NCI-H2029 treated with DMSO at 0.1 percent for 48 hours (cell line): ENCODE measurements at regions not wholly inside any gene's neighbourhood (a gene's known extent, or its start where the extent isn't known, plus 50 kb on each side); places are given as distances from the start of the nearest gene placed in this dataset.
"Not testable (repeated sequence)": the region's sequence is repeated elsewhere in the genome, so short reads cannot be mapped to it uniquely, and the experiment has no call there.

Experiments
- DNase-seq: peaks from one replicate; lab custom pipeline; 2025; lab: John Stamatoyannopoulos, UW

DNA sequence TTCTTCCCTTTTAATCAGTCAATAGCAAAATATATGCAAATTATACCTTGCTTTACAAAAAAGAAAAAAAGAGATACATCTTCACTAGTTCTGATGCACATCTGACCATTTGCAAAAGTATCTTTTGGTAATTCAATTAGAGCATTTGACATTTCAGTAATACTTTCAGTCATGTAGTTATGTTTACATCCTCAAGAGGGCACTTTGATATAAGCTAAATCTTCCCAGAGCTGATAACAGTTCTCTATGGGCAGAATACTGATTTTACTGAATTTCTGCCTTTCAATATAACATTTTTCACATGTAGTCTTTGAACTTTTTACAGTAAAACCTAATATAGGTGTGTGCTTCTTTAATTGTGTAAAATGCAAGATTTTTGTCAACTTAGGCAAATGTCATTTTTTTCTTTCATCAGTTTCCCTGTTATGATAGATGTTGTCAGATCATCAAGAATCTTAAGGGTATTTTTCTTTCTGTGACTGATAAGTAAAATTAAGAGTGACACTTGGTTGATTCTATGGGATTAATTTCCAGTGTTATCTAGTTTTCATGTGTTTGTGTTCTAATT is 703.5 kb upstream of the SEMA3D start:
- peak; percentile 2 for DNase-seq

DNA sequence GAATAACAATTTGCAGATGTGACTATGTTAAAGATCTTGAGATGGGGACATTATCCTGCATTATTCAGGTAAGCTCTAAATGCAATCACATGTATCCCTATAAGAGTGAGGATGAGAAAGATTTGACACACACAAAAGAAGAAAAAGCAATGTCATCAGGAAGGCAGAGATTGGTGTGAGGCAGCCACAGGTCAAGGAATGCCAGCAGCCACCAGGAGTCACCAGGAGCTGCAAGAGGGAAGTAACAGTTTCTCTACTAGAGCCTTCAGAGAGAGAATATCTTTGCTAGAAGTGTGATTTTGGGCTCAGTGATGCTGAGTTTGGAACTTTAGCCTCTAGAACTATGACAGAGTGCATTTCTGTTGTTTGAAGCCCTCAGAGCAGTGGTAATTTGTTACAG is 700.3 kb upstream of the SEMA3D start:
- no peak for DNase-seq

DNA sequence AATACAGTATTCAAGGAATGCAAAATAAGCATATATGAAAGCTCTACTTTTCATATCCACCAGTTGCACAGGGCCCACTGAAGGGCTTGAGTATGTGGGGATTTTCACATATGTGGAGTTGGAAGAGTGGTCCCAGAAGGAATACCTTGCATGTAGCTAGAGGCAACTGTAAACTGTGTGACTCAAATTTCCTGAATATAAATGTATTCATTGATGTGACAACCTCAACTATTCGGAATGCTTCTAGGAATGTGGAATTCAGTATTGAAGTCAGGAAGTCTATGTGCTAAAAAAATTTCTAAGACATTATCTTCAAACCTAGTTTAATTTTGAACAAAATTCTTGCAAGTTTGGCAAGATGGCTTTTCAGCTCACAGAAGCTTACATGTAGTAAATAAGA is 695.5 kb upstream of the SEMA3D start:
- no peak for DNase-seq

DNA sequence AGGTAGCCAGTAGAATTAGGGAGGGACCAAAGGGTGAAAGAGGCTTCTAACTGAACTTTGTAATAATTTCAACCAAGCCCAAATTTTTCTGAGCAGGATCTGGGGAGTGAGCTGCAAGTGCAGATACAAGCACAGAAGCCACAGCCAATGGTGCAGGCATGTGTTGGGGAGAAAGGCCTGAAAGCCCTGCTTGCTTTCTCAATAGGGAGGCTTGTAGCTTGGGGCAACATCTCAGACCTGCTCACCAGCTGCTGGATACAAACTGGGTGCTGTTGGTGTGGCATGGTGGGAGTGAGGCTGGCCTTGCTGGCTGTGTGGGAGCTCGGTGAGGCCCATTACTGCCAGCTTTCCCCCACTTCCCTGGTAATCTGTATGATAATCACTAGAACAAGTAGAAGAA is 688.5 kb upstream of the SEMA3D start:
- DNase-seq: no peak

DNA sequence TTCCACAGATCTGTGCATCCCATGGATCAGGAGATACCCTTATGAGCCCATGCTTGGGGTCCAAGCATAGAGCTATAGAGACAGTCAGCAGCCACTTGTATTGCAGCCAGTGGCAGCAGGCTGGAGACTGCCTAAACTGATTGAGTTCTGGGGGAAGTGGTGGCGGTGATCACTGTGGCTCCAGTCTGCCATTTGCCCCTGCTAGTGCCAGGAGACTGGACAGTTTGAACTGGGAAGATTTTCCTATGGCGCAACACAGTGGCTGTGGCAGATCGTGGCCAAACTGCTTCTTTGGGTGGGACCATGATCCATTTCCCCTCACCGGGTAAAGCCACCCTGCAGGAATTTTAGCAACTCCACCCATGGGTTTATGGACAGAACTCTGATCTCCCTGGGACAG is 679.7 kb upstream of the SEMA3D start:
- no peak for DNase-seq

DNA sequence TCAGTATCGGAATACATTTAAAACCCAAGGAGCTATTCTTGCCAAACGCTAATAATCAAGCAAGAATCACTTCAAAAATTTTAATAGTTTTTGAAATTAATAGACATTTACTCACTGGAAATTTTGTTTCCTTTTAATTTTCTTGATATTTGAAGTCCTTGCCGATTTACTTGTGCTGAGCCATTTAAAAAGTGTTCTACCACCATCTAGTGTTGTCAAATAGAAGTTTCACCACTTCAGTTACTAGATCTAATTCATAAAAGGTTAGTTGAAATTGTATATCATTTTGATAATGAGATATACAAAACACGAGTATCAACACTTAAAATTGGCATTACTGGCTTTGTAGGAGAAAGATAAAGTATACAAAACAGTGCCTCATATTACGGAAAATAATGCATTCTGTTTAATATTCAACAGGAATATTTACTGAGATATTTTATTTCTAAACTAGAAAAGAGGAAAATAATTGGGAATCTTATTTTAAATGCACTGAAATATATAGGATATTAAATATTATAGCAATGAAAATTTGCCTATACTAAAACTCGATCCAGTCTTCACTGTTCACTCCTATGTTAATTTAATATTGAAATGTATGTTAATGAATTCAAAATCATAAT is 664.8 kb upstream of the SEMA3D start:
- DNase-seq: peak; percentile 3

DNA sequence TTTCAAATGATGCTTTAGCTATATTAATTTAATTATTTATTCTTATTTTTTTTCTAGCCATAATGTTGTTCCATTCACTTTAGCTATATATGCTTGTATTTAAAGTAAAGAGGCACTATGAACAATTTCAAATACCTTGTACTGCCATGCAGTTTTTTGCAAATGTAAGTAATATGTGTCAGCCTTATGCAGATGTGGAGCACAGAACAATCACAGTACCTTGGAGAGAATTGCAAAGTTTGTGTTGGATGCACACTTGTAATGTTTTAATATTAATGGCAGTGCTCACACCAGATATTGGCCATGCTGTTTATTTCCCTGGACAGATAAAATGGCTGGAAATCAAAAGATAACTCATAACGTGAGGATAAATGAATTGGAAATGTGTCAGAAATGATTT is 663.5 kb upstream of the SEMA3D start:
- no peak for DNase-seq

DNA sequence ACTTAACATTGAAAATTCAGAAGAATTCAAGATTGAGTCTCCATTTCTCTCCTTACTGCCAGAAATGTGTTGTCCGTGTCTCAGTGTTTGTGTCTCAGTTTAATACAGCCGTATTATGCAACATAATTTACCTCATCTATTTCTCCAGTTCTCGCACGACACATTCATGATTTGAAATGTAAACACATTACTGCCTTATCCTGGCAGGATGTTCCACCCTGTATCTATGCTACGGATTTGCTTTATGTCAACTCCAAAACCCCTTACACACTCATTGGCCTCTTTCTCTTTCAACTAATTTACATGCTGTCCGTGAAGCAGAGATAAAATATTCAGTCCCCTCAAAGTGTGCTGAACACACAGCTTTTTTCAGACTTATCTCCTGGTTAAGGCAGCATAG is 653.7 kb upstream of the SEMA3D start:
- DNase-seq: no peak

DNA sequence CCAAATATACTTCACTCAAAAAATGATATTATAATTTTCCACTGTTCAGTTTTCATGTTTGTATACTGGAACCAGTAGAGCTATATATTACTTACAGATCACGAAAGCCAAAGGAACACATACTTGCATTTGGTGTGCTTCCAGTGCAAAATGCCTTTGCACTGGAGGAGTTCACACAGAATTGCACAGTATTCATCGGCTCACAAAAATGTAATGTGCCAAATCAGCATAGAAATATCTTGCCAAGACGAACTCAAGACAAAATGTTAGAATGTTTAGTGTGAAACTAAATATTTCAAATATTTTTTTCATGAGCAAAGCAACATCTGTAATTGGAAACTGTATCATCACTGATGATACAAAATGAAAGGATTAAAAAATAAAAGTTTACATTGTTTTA is 646.2 kb upstream of the SEMA3D start:
- DNase-seq: no peak

DNA sequence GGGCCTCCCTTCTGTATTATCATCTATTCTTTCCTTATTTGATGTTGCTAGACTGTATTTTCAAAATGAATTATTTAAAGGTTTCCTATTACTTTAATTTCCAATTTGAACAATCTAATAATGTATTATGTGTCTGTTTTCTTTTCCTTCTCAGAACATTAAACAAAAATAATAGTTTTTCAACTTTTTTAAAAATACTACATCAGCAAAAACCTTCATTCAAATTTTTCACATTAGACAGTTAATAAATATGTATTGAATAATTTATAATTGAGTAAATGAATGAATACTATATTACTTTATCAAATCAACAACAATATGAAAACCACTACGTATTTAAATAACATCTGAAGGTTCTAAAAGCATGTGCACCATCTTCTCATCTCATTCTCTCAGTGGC is 644.1 kb upstream of the SEMA3D start:
- no peak for DNase-seq

DNA sequence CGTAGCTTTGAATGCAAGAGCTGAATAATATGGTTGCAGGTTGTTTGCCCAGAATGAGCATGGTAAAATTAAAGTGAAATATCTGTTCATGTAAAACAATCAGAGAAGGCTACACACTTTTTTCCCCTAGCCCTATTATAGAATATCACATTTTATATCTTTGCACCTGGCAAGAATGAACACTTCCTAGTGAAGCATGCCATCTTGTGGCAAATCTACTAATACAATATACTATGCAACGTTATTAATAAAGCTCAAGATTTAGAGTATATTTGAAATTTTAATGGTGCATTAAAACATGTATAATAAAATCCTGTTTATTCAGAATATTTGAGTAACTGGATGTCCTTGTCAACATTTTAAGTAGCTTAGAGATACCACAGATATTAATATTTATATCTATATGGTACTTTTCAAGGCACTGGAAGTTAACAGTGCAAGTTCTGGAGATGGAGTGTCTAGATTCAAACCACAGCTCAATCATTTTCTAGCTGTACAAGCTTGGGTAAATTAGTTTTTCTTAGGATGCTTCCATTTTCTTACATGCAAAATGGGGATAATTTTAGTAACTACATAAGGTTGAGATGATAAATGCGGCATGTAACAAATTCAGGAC is 643.1 kb upstream of the SEMA3D start:
- DNase-seq: no peak

DNA sequence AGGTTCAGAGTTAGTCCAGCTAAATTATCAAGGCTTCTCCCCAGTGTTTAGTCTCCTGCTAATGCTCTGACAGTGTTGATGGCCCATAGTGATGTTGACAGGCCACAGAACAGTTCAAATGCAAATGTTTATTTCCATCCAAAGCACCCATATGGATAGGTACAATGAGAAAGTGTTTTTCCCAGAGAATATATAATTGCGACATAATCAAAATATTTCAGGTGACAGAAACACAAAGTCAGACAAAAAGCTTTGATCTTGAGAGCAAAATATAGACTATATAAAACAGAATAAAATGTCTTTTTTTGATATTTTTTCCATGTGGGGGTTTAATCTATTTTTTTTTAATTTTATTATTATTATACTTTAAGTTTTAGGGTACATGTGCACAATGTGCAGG is 642.3 kb upstream of the SEMA3D start:
- no peak for DNase-seq

DNA sequence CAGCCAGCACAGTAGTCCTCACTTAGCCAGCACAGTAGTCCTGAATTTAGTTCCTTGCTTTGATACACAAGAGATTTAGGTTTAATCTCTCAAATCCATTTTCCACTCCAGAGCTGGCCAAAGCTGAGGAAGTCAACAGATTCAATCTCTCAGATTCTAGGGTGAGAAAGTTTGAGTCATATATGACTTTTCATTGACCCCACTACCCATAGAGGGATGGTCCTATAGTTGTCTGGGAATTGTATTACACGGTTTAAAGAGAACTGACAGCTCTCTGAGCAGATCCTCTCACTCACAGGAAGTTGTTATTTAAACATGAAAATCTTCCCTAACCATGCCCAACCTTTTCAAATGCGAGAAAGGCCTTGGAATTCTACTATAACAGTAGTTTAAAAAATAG is 641.8 kb upstream of the SEMA3D start:
- DNase-seq: no peak

DNA sequence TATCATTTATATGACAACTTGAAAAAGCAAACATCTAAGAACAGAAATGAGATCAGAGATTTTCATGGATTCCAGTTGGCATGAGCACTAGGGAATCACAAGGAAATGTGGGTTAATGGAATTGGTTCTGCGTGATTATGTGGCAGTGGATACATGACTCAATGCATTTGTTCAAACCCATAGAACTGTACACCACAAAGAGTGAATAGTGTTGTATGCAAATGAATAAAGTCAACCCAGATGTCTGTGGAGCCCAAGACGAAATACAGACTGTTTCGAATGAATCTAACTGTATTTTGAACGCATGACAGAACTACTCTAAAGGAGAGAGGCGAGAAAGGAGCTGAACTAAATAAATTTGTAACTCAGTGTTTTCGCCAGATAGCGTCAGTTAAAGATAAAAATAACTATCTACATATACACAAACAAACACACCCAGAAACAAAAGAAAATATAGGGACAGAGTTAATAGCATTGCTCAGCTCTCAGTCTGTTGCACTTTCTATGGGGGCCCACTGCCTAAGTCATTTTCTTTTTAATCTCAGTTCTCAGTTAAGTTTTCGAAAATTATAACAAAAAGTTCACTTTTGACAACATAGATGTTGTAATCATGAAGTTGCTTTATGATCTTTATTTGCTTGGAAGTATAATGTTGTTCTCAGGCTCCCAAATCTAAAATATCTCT is 636.7 kb upstream of the SEMA3D start:
- no peak for DNase-seq

DNA sequence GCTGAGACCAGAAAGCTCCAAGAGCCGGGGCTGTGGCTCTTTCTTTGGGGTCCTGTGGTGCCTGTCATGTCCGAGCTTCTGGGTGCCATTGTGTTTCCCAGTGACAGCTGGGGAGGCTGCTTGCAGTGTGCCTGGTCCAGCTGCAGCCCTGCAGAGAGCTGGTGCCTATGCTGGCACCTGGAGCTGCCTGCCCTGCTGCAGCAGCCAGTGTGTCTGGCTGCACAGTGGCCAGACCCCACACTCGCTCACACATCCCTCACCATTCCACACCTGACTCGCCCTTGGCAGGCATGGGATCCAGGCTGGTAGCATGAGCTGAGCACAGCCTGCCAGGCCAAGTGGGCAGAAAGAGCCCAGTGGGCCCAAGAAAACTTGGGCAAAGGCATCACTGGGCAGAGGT is 635.1 kb upstream of the SEMA3D start:
- DNase-seq: no peak

DNA sequence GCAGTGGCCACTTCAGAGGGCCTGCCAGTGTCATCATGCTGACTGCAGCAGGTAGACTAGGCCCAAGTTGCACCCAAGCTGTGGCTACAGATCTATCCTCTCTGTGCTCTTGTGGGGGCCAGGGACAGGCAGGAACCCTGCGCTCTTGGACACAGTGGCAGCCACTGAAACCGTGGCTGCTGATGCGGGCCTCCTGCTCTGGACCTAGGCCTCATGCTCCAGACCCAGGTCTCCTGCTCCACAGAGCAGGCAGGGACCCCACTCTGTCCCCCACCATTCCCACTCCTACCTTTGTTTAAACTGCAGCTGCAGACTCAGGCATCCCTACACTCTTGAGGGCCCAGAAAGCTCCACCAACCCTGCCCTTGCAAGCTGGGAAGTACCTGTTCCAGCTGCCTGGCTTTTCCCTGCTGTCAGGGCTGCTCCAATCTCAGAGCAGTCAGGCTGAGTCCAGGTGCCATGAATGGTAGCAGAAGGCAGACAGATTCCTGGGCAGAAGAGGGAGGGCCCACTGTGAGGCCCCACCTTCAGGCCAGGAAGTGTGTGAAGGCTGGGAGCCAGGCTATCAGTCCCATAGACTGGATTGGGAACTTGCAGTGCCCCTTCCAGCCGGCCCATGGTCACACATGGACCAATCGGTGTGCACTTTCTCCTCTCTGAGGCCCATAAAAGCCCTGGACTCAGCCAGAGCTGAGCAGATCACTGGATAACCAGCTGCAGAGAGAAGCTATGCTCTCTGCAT is 634.0 kb upstream of the SEMA3D start:
- no peak for DNase-seq

DNA sequence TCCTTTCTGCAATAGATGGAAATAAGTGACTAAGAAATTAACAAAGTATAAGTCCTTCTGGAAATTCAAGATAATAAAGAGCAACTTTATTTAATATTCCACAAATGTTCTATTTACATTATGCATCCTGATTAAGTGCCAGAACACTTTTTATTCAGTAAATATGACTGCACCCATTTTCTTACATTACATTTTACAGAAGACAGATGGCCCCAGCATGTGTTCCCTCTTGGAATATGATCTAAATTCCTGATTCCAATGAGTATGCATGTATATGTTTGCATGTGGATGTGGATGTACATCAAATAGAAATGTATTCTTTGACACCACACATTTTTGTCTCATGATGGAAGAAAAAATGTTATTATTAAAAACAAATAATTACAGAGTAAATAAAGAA is 628.7 kb upstream of the SEMA3D start:
- DNase-seq: no peak

DNA sequence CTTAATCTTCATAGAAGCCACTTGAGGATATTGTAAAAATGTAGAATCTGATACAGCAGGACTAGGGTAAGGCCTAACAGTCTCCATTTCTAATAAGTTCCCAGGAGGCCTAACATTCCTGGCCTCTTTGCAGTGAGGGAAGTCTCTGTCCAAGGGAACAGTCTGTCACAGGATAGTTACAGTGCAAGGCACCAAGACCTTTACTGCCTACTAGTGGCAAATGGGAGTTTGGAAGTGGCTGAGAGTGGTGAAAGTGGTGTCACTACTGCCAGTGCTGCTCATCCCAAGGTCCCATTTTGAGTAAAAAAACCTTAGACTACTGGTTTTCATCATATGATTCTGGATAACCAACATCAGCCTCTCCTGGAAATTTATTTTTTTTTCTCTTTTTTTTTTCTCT is 619.5 kb upstream of the SEMA3D start:
- DNase-seq: no peak

DNA sequence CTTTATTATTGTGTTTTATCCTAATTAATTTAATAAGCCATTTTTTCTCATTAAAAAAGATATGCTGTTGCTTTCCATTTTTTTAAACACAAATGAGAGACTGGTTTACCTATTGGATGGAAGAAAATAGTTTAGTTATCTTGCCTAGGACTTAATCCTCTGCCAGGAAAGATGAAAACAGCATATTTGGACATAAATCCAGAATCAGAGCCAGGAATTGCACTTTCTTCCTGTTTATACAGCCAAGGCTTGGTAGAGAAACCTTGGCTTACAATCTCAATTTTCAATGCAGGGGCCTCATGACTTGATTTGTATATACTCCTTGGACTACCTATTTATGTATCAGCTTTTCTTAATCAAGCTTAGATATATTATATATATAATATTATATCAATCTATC is 618.8 kb upstream of the SEMA3D start:
- no peak for DNase-seq

DNA sequence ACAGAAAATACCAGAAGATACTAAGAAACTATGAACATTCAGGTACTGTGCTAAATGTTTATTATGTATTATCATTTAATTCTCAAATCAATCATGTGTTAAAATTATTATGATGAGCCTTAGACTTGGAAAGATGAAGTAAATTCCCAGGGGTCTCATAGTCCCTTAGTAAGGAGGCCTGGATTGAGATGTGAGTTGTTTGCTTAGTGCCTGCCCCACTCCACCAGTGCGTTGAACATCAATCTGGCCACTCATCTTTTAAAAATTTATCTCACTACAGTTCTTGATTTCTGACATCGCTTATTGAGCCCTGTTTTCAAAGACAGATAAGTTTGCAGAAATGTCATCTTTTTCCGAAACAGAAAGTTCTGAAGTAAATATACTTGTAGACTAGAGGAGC is 618.4 kb upstream of the SEMA3D start:
- DNase-seq: no peak

DNA sequence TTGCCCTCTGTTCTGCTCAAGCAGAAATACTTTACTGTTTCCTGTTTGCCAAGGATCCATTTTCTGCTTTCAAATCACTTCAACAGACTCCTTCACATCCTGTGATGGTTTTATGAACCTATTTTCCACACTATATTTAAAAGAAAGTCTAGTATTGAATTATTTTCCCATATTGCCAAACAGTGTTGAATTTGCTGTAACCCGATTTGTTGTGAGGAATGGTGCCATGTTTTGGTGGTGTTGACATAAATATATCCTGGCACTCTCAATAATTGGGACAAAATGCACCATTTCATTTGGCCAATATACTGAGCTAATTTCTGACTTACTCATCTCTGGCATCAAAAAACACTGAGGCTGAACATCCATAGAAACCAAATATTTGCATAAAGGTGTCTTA is 615.4 kb upstream of the SEMA3D start:
- no peak for DNase-seq

DNA sequence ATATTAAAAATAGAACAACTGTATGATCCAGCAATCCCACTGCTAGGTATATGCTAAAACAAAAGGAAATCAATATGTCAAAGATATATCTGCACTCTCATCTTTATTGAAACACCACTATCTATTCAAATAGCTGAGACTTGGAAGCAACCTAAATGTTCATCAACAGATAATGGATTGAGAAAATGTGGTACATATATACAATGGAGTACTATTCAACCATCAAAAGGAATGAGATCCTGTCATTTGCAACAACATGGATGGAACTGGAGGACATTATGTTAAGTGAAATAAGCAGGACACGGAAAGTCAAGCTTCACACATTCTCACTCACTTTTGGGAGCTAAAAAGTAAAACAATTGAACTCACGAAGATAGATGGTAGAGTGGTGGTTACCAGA is 610.1 kb upstream of the SEMA3D start:
- no peak for DNase-seq

DNA sequence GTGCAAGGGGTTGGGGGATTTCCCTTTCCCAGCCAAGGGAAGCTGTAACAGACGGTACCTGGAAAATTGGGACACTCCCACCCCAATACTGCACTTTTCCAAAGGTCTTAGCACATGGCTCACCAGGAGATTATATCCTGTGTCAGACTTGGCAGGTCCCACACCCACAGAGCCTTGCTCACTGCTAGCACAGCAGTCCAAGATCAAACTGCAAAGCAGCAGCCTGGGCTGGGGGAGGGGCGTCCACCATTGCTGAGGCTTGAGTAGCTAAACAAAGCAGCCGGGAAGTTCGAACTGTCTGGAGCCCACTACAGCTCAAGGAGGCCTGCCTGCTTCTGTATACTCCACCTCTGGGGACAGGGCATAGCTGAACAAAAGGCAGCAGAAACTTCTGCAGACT is 604.2 kb upstream of the SEMA3D start:
- not testable (repeated sequence) for DNase-seq
